SK-N-SH treated with all-trans-retinoic acid at 6 μM for 48 hours (cell line): ENCODE measurements at regions not wholly inside any gene's neighbourhood (a gene's known extent, or its start where the extent isn't known, plus 50 kb on each side); places are given as distances from the start of the nearest gene placed in this dataset.

Source experiments
- ATAC-seq: fragments of 200-7000 bp; cut with Tn5 transposase; 3 replicates; pipeline ENCODE4 v1.9.1; 2020; ENCODE audit warnings: mild to moderate bottlenecking, moderate library complexity
- ARNTL ChIP-seq: fragments of 450-650 bp; formaldehyde crosslinking; IDR thresholded peaks from 2 replicates; pipeline ENCODE4 v1.5.0; 2020; ENCODE audit warnings: low read depth, mild to moderate bottlenecking, moderate library complexity, borderline replicate concordance
- BACH2 ChIP-seq: fragments of 250-450 bp; sonication (Bioruptor Pico); IDR thresholded peaks from 2 replicates; pipeline ENCODE4 v1.9.0; 2021; ENCODE audit warnings: mild to moderate bottlenecking, borderline replicate concordance
- CSDC2 ChIP-seq: fragments of 250-450 bp; sonication (Bioruptor Pico); IDR thresholded peaks from 2 replicates; pipeline ENCODE4 v1.5.0; 2020; ENCODE audit warnings: mild to moderate bottlenecking, moderate library complexity
- ESRRG ChIP-seq: fragments of 250-450 bp; sonication (Bioruptor Pico); IDR thresholded peaks from 2 replicates; pipeline ENCODE4 v1.6.1; 2021; ENCODE audit warnings: mild to moderate bottlenecking
- GLIS3 ChIP-seq: fragments of 250-450 bp; sonication (Bioruptor Pico); IDR thresholded peaks from 2 replicates; pipeline ENCODE4 v1.5.0; 2020; ENCODE audit warnings: mild to moderate bottlenecking, moderate library complexity
- PPARA ChIP-seq: fragments of 250-450 bp; sonication (Bioruptor Pico); IDR thresholded peaks from 2 replicates; pipeline ENCODE4 v1.5.0; 2020; ENCODE audit warnings: mild to moderate bottlenecking, borderline replicate concordance
- SNAI2 ChIP-seq: fragments of 250-450 bp; sonication (Bioruptor Pico); IDR thresholded peaks from 2 replicates; pipeline ENCODE4 v1.5.0; 2020; ENCODE audit warnings: mild to moderate bottlenecking, moderate library complexity
- TOX ChIP-seq: fragments of 250-450 bp; sonication (Bioruptor Pico); IDR thresholded peaks from 2 replicates; pipeline ENCODE4 v1.8.0; 2021; ENCODE audit warnings: mild to moderate bottlenecking, moderate library complexity, borderline replicate concordance
- ZC3H10 ChIP-seq: fragments of 250-450 bp; sonication (Bioruptor Pico); IDR thresholded peaks from 2 replicates; pipeline ENCODE4 v1.5.1; 2021; ENCODE audit warnings: mild to moderate bottlenecking, moderate library complexity
- ZFP3 ChIP-seq: fragments of 250-450 bp; sonication (Bioruptor Pico); IDR thresholded peaks from 2 replicates; pipeline ENCODE4 v1.5.0; 2020; ENCODE audit warnings: mild to moderate bottlenecking, moderate library complexity
- ZFP30 ChIP-seq: fragments of 450-650 bp; formaldehyde crosslinking; IDR thresholded peaks from 2 replicates; pipeline ENCODE4 v1.5.0; 2022; ENCODE audit warnings: mild to moderate bottlenecking, moderate library complexity
- ZNF70 ChIP-seq: fragments of 450-650 bp; formaldehyde crosslinking; IDR thresholded peaks from 2 replicates; pipeline ENCODE4 v1.5.0; 2020; ENCODE audit warnings: mild to moderate bottlenecking, moderate library complexity
- ZNF8 ChIP-seq: fragments of 450-650 bp; formaldehyde crosslinking; IDR thresholded peaks from 2 replicates; pipeline ENCODE4 v1.5.0; 2020; ENCODE audit warnings: mild to moderate bottlenecking, moderate library complexity
- TF ChIP-seq, protein P1 (sequence below): fragments of 250-450 bp; sonication (Bioruptor Pico); IDR thresholded peaks from 2 replicates; pipeline ENCODE4 v1.5.0; 2020; ENCODE audit warnings: mild to moderate bottlenecking, moderate library complexity
- TF ChIP-seq, protein P2 (sequence below): fragments of 250-450 bp; sonication (Bioruptor Pico); IDR thresholded peaks from 2 replicates; pipeline ENCODE4 v1.8.0; 2020; ENCODE audit warnings: mild to moderate bottlenecking, moderate library complexity, borderline replicate concordance
- TF ChIP-seq, protein P3 (sequence below): fragments of 250-450 bp; sonication (Bioruptor Pico); IDR thresholded peaks from 2 replicates; pipeline ENCODE4 v1.5.1; 2020; ENCODE audit warnings: low read depth, mild to moderate bottlenecking, moderate library complexity
- TF ChIP-seq, protein P4 (sequence below): fragments of 250-450 bp; sonication (Bioruptor Pico); IDR thresholded peaks from 2 replicates; pipeline ENCODE4 v1.8.0; 2021; ENCODE audit warnings: low read depth, mild to moderate bottlenecking, moderate library complexity, borderline replicate concordance

DNA sequence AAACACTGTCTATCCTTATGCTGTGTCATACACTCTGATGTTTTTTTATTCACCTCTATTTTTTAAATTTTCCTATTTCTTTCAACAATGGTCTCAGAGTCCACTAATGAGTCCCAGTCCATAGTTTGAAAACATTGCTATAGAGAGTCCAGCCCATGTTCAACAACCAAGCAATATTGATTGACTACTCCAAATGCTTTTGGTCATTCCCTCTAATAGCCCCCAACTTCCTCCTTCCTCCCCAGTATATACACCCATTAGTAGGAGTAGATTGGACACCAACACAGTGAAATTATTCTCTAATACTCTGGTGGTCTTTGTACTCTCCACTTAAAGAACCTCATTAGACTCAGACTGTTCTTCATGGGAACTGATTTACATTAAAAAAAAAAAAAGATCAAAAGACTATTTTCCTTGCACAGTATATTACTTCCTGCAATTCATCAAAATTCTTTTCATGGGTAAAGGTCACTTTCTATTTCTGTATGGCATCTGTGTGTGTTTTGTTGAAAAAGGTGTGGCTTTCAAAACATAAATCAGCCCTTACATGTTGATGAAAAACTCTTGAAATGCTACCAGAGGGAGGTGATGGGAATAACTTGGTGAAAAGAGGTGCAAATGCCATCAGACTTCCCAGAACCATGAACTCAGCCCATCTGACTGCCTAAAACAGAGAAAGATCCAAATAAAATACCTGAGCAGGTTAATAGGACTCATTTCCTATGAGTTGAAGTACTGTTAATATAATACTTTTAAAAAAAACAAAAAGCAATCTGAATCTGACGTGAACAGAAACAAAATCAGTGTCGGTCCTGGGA, 250.3 kb upstream of the KLF3 start (continued):
- TF ChIP-seq, protein P1, sequence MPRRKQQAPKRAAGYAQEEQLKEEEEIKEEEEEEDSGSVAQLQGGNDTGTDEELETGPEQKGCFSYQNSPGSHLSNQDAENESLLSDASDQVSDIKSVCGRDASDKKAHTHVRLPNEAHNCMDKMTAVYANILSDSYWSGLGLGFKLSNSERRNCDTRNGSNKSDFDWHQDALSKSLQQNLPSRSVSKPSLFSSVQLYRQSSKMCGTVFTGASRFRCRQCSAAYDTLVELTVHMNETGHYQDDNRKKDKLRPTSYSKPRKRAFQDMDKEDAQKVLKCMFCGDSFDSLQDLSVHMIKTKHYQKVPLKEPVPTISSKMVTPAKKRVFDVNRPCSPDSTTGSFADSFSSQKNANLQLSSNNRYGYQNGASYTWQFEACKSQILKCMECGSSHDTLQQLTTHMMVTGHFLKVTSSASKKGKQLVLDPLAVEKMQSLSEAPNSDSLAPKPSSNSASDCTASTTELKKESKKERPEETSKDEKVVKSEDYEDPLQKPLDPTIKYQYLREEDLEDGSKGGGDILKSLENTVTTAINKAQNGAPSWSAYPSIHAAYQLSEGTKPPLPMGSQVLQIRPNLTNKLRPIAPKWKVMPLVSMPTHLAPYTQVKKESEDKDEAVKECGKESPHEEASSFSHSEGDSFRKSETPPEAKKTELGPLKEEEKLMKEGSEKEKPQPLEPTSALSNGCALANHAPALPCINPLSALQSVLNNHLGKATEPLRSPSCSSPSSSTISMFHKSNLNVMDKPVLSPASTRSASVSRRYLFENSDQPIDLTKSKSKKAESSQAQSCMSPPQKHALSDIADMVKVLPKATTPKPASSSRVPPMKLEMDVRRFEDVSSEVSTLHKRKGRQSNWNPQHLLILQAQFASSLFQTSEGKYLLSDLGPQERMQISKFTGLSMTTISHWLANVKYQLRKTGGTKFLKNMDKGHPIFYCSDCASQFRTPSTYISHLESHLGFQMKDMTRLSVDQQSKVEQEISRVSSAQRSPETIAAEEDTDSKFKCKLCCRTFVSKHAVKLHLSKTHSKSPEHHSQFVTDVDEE (CRISPR knock-in tag) = no peak
- TF ChIP-seq ARNTL (no peak), ZC3H10 (CRISPR knock-in tag) (no peak), PPARA (CRISPR knock-in tag) (no peak), CSDC2 (CRISPR knock-in tag) (no peak), TOX (CRISPR knock-in tag) (no peak), ZFP3 (CRISPR knock-in tag) (no peak), ZNF70 (no peak), GLIS3 (CRISPR knock-in tag) (no peak)

DNA sequence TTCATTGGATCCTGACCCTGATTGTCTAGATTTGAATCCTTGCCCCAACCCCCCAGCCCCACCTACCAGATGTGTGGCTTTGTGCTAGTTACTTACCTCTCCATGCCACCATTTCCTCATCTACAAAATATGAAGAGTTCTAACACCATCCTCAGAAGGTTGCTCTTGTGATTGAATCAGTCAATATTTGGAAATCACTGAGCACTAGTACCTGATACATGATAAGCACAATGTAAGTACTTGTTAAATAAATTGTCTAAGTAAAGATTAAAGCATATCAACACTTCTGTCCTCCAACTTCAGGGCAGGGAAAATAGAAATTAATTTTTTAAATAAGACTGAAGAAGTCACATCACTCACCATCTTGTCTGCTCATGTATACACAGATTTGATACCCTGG, 249.6 kb upstream of the KLF3 start:
- ATAC-seq = no peak
- TF ChIP-seq, protein P1 (CRISPR knock-in tag) = no peak
- TF ChIP-seq TOX (CRISPR knock-in tag) = no peak
- no peak for TF ChIP-seq CSDC2 (CRISPR knock-in tag)
- TF ChIP-seq ARNTL = no peak
- TF ChIP-seq ZFP30 (CRISPR knock-in tag) = no peak
- no peak for TF ChIP-seq ZNF8 (CRISPR knock-in tag)
- no peak for TF ChIP-seq ZFP3 (CRISPR knock-in tag)
- TF ChIP-seq ZC3H10 (CRISPR knock-in tag) = no peak
- TF ChIP-seq GLIS3 (CRISPR knock-in tag) = no peak

DNA sequence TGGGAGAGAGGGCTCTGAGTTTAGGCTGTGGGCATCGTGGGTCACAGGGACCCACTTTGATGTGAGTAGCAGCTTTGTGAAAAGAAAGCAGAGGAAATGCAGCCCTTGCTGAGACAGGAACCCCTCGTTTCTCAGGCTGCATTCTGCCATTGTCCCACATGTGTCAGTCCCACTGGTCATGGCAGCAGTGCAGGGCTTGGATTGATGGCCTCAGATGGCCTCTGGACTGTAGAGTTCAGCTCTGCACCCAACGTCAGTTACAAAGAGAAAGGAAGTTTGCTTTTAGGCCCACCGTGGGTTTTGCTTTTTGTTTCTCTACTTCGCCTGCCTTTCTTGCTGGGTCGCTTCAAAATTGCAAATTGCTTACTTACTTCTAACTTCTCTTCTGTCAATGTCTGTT, 248.3 kb upstream of the KLF3 start:
- TF ChIP-seq ESRRG (CRISPR knock-in tag) (no peak), ZFP30 (CRISPR knock-in tag) (no peak), SNAI2 (CRISPR knock-in tag) (no peak), BACH2 (CRISPR knock-in tag) (no peak)
- TF ChIP-seq, protein P2, sequence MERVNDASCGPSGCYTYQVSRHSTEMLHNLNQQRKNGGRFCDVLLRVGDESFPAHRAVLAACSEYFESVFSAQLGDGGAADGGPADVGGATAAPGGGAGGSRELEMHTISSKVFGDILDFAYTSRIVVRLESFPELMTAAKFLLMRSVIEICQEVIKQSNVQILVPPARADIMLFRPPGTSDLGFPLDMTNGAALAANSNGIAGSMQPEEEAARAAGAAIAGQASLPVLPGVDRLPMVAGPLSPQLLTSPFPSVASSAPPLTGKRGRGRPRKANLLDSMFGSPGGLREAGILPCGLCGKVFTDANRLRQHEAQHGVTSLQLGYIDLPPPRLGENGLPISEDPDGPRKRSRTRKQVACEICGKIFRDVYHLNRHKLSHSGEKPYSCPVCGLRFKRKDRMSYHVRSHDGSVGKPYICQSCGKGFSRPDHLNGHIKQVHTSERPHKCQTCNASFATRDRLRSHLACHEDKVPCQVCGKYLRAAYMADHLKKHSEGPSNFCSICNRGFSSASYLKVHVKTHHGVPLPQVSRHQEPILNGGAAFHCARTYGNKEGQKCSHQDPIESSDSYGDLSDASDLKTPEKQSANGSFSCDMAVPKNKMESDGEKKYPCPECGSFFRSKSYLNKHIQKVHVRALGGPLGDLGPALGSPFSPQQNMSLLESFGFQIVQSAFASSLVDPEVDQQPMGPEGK (CRISPR knock-in tag) = no peak
- TF ChIP-seq, protein P3, sequence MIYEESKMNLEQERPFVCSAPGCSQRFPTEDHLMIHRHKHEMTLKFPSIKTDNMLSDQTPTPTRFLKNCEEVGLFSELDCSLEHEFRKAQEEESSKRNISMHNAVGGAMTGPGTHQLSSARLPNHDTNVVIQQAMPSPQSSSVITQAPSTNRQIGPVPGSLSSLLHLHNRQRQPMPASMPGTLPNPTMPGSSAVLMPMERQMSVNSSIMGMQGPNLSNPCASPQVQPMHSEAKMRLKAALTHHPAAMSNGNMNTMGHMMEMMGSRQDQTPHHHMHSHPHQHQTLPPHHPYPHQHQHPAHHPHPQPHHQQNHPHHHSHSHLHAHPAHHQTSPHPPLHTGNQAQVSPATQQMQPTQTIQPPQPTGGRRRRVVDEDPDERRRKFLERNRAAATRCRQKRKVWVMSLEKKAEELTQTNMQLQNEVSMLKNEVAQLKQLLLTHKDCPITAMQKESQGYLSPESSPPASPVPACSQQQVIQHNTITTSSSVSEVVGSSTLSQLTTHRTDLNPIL = no peak
- TF ChIP-seq, protein P4, sequence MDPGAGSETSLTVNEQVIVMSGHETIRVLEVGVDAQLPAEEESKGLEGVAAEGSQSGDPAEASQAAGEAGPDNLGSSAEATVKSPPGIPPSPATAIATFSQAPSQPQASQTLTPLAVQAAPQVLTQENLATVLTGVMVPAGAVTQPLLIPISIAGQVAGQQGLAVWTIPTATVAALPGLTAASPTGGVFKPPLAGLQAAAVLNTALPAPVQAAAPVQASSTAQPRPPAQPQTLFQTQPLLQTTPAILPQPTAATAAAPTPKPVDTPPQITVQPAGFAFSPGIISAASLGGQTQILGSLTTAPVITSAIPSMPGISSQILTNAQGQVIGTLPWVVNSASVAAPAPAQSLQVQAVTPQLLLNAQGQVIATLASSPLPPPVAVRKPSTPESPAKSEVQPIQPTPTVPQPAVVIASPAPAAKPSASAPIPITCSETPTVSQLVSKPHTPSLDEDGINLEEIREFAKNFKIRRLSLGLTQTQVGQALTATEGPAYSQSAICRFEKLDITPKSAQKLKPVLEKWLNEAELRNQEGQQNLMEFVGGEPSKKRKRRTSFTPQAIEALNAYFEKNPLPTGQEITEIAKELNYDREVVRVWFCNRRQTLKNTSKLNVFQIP (CRISPR knock-in tag) = no peak
- TF ChIP-seq, protein P1 (CRISPR knock-in tag) = no peak
- no peak for ATAC-seq
